Gastrocnemius medialis (tissue), 4 donors: ENCODE measurements at regions not wholly inside any gene's neighbourhood (a gene's known extent, or its start where the extent isn't known, plus 50 kb on each side); places are given as distances from the start of the nearest gene placed in this dataset.

Experiments used
- CTCF ChIP-seq, 5 experiments: fragments of 450-650 bp in 3 of 5; fragments of 200-600 bp in 2 of 5; sonication (generic) in 2 of 5; IDR thresholded peaks in 4 of 5; conservative IDR thresholded peaks in 1 of 5; 1 replicate in 4 of 5; 2 replicates in 1 of 5; pipeline ENCODE4 v1.5.1; 2016 to 2019; ENCODE audit warnings: antibody characterized with exemption in 5 of 5, mild to moderate bottlenecking in 3 of 5, moderate library complexity in 3 of 5
- POLR2A ChIP-seq, 2 donors: fragments of 450-650 bp; IDR thresholded peaks; one replicate each; pipeline ENCODE4 v1.6.1; 2017; ENCODE audit warnings: antibody characterized with exemption in 2 of 2, mild to moderate bottlenecking in 2 of 2, moderate library complexity in 2 of 2

- TF ChIP-seq CTCF (IDR thresholded peaks at IDR 0.05 in 4 of 5, conservative IDR thresholded peaks at IDR 0.05 in 1 of 5) = no peak
- TF ChIP-seq POLR2A (IDR thresholded peaks at IDR 0.05) = no peak
These were observed 439.2 kb upstream of the FAM47C start for GRCh38 chrX:36568946-36569345.
